Retinal pigment epithelial cell (primary cell): ENCODE measurements at regions not wholly inside any gene's neighbourhood (a gene's known extent, or its start where the extent isn't known, plus 50 kb on each side); places are given as distances from the start of the nearest gene placed in this dataset.

Source experiments
- DNase-seq: peaks from one replicate; pipeline ENCODE4 v3.0.0-alpha.2; 2010; ENCODE audit warnings: low read depth
- H3K4me3 ChIP-seq: 2 replicates; pipeline ENCODE4 v1.5.1; 2011; ENCODE audit warnings: mild to moderate bottlenecking, low read length, control low read depth, moderate library complexity
- CTCF ChIP-seq: conservative IDR thresholded peaks from 2 replicates; pipeline ENCODE4 v1.5.1; 2011; ENCODE audit warnings: low read depth, low read length, control low read depth, inconsistent platforms

GRCh38 chr16:51057969-51058337 is 93.1 kb downstream of the SALL1 start:
- TF ChIP-seq CTCF: no peak
- no peak overlapping the region for H3K4me3 ChIP-seq
- DNase-seq: no peak

GRCh38 chr16:51057102-51057793 is 93.8 kb downstream of the SALL1 start:
- no peak for TF ChIP-seq CTCF
- no peak for DNase-seq
- no peak overlapping the region for H3K4me3 ChIP-seq

- H3K4me3 ChIP-seq: no peak overlapping the region
- DNase-seq: no peak
- TF ChIP-seq CTCF: no peak
Measured at GRCh38 chr16:51056331-51056730, 94.7 kb downstream of the SALL1 start.

- no peak overlapping the region for H3K4me3 ChIP-seq
- DNase-seq: no peak
- no peak for TF ChIP-seq CTCF
Measured at GRCh38 chr16:51055434-51055833, 95.6 kb downstream of the SALL1 start.

- DNase-seq: no peak
- no peak for TF ChIP-seq CTCF
- no peak overlapping the region for H3K4me3 ChIP-seq
Measured at GRCh38 chr16:51053775-51054174, 97.3 kb downstream of the SALL1 start.

- DNase-seq: no peak
- TF ChIP-seq CTCF: no peak
- no peak overlapping the region for H3K4me3 ChIP-seq
Measured at GRCh38 chr16:51051671-51052070, 99.4 kb downstream of the SALL1 start.

- TF ChIP-seq CTCF: no peak
- no peak overlapping the region for H3K4me3 ChIP-seq
- DNase-seq: no peak
Measured at GRCh38 chr16:51050377-51050706, 100.7 kb downstream of the SALL1 start.
